BE2C (cell line): ENCODE measurements at regions not wholly inside any gene's neighbourhood (a gene's known extent, or its start where the extent isn't known, plus 50 kb on each side); places are given as distances from the start of the nearest gene placed in this dataset.

Experiments used
- DNase-seq: peaks from one replicate; pipeline ENCODE4 v3.0.0-alpha.2; 2020
- H3K27me3 ChIP-seq: fragments of 250-450 bp; sonication (Bioruptor Pico); 2 replicates; pipeline ENCODE4 v1.5.1; 2020; ENCODE audit warnings: mild to moderate bottlenecking
- H3K36me3 ChIP-seq: fragments of 250-450 bp; sonication (Bioruptor Pico); 2 replicates; pipeline ENCODE4 v1.5.1; 2020; ENCODE audit warnings: mild to moderate bottlenecking
- H3K4me1 ChIP-seq: fragments of 250-450 bp; sonication (Bioruptor Pico); 2 replicates; pipeline ENCODE4 v1.5.1; 2020
- H3K4me3 ChIP-seq: 2 replicates; pipeline ENCODE4 v1.5.1; 2011; ENCODE audit warnings: low read depth, low read length
- H3K9me3 ChIP-seq: fragments of 250-450 bp; sonication (Bioruptor Pico); 2 replicates; pipeline ENCODE4 v1.5.1; 2020
- TF ChIP-seq, protein P1 (sequence below): IDR thresholded peaks from 2 replicates; pipeline ENCODE4 v1.5.1; 2012; ENCODE audit warnings: mild to moderate bottlenecking, low read depth, low read length

DNA sequence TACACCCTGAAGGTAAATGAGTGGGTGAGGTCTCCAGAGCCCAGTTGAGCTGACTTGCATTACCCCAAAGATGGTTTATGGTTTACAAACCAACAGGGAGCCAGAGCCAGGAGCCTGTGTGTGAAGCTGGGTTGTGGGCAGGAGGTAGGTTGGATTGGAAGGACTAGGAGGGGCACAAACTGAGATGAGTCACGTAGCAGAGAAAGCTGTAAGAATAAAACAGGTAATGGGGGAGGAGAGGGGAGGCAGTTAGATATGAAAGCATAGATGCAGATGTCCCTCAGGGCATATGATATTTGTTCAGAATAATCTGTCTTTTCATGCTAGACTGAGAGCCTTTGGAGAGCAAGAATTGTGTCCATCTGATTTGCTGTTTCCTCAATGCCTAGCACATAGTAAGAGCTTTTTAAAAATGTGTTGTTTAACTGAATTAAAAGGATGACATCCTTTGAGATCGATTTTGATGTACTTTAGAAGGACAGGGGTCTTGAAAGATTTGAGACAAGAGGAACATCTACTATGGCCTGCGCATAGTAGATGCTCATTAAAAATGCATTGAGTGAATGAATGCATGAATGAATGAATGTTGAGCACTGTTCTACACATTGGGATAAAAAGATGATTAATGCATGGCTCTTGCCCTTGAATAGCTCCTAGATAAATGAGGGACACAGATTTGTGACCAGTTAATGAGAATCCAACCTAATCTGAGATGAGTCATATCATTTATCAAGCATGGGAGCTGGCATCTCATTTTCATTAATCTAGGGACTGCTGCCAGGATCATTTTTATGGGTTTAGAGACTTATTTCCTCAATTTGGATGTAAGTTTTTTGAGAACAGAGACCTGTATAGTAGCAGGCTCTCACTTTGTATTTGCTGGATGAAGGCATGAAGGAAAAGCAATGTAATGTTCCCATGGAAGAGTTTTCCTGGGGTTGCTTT, 175.8 kb upstream of the BDNF start:
- no peak for DNase-seq
- no peaks in the 10 kb centered on the region for H3K4me1 ChIP-seq
- H3K4me3 ChIP-seq, result no peak overlapping the region
- TF ChIP-seq, protein P1, sequence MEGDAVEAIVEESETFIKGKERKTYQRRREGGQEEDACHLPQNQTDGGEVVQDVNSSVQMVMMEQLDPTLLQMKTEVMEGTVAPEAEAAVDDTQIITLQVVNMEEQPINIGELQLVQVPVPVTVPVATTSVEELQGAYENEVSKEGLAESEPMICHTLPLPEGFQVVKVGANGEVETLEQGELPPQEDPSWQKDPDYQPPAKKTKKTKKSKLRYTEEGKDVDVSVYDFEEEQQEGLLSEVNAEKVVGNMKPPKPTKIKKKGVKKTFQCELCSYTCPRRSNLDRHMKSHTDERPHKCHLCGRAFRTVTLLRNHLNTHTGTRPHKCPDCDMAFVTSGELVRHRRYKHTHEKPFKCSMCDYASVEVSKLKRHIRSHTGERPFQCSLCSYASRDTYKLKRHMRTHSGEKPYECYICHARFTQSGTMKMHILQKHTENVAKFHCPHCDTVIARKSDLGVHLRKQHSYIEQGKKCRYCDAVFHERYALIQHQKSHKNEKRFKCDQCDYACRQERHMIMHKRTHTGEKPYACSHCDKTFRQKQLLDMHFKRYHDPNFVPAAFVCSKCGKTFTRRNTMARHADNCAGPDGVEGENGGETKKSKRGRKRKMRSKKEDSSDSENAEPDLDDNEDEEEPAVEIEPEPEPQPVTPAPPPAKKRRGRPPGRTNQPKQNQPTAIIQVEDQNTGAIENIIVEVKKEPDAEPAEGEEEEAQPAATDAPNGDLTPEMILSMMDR, result no peak
- no peaks in the 10 kb centered on the region for H3K9me3 ChIP-seq
- no peaks in the 10 kb centered on the region for H3K27me3 ChIP-seq
- H3K36me3 ChIP-seq, result no peaks in the 10 kb centered on the region

GRCh38 chr11:27874998-27875830, 175.0 kb upstream of the BDNF start:
- H3K27me3 ChIP-seq, result no peaks in the 10 kb centered on the region
- TF ChIP-seq, protein P1, result no peak

GRCh38 chr11:27873664-27874063, 173.4 kb upstream of the BDNF start:
- TF ChIP-seq, protein P1, result no peak
- H3K36me3 ChIP-seq, result no peaks in the 10 kb centered on the region
- no peak overlapping the region for H3K4me3 ChIP-seq
- no peaks in the 10 kb centered on the region for H3K9me3 ChIP-seq
- no peaks in the 10 kb centered on the region for H3K27me3 ChIP-seq
- H3K4me1 ChIP-seq, result no peaks in the 10 kb centered on the region
- DNase-seq, result no peak

More at GRCh38 chr11:27874998-27875830, 175.0 kb upstream of the BDNF start:
- no peaks in the 10 kb centered on the region for H3K36me3 ChIP-seq
- no peaks in the 10 kb centered on the region for H3K9me3 ChIP-seq
- H3K4me1 ChIP-seq, result no peaks in the 10 kb centered on the region
- no peak overlapping the region for H3K4me3 ChIP-seq
- DNase-seq, result no peak

- Histone ChIP-seq H3K36me3 (no peaks in the 10 kb centered on the region), H3K9me3 (no peaks in the 10 kb centered on the region), H3K4me1 (no peaks in the 10 kb centered on the region), H3K4me3 (no peak overlapping the region), H3K27me3 (no peaks in the 10 kb centered on the region)
- TF ChIP-seq, protein P1, result no peak
- no peak for DNase-seq
Observed at GRCh38 chr11:27871056-27871455, 170.8 kb upstream of the BDNF start.

DNA sequence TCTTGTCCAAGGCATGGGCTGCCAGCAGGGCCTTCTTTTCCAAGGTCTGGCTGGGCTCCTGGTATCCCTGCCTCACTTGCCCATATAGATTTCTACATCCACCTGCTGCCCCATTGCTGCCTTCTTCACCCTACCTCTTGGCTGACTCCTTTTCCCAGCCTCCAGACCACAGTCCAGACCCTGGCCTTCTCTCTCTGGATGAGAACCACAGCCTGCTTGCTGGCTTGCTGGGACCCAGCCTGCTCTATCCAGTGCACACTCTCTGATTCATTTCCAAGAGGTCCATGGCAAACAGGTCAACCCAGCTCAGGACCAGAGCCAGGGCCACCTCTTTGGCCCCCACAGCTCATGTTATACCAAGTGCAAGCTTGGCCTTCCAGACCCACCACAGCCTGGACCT, 169.4 kb upstream of the BDNF start:
- Histone ChIP-seq H3K9me3 (no peaks in the 10 kb centered on the region), H3K36me3 (no peaks in the 10 kb centered on the region), H3K4me3 (no peak overlapping the region), H3K27me3 (no peaks in the 10 kb centered on the region), H3K4me1 (no peaks in the 10 kb centered on the region)
- DNase-seq, result no peak
- TF ChIP-seq, protein P1, result no peak

GRCh38 chr11:27868709-27869108, 168.5 kb upstream of the BDNF start:
- no peaks in the 10 kb centered on the region for H3K9me3 ChIP-seq
- no peaks in the 10 kb centered on the region for H3K27me3 ChIP-seq
- TF ChIP-seq, protein P1, result no peak
- H3K4me3 ChIP-seq, result no peak overlapping the region
- H3K36me3 ChIP-seq, result no peaks in the 10 kb centered on the region
- no peaks in the 10 kb centered on the region for H3K4me1 ChIP-seq
- DNase-seq, result no peak
